ENCODE measurements at regions not wholly inside any gene's neighbourhood (a gene's known extent, or its start where the extent isn't known, plus 50 kb on each side); places are given as distances from the start of the nearest gene placed in this dataset.
"Not testable (repeated sequence)": the region's sequence is repeated elsewhere in the genome, so short reads cannot be mapped to it uniquely, and the experiment has no call there.

DNA sequence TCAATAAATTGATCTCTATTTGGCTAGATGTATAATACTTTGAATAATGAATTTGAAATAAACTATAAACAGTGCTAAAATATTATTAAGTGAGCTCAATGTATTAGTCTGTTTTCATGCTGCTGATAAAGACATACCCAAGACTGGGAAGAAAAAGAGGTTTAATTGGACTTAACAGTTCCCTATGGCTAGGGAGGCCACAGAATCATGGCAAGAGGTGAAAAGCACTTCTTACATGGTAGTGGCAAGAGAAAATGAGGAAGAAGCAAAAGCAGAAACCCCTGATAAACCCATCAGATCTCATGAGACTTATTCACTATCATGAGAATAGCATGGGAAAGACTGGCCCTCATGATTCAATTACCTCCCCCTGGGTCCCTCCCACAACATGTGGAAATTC, 2092.4 kb upstream of the ACO1 start:
- not testable (repeated sequence) for DNase-seq

GRCh38 chr9:30293231-30293630, 2091.2 kb upstream of the ACO1 start:
- DNase-seq = no peak

GRCh38 chr9:30299126-30299780, 2085.2 kb upstream of the ACO1 start:
- DNase-seq = no peak

DNA sequence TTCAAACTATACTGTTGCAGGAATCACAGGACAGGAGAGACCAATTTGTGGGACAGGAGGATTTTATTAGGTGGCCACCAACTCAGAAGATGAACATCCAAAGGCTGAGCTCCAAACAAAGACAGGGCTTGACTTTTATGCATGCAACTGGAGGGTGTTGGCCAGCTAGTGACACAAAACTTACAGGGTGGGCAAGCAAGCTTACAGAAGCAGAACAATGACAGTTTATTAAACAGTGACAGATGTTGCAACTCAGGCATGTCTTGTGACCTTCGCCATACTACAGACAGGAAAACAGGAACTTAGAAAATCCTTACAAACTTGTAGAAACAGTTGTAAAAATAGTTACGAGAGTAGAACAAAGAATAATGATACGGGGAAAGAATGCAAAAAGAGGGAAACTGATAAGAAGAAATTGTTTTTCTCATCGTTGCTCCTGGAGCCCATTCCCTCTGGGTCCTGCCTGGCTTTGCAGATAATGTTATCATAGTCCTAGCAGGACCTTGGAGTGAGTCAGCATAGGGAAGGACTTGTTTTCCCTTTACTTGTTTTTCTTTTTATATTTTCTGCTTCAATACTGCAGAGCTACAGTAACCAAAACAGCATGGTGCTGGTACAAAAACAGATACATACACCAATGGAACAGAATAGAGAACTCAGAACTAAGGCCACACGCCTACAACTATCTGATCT, 2083.0 kb upstream of the ACO1 start:
- DNase-seq = no peak

- DNase-seq = no peak
Measured at GRCh38 chr9:30310711-30311110, 2073.7 kb upstream of the ACO1 start.

GRCh38 chr9:30329431-30329830, 2055.0 kb upstream of the ACO1 start:
- DNase-seq = no peak

DNA sequence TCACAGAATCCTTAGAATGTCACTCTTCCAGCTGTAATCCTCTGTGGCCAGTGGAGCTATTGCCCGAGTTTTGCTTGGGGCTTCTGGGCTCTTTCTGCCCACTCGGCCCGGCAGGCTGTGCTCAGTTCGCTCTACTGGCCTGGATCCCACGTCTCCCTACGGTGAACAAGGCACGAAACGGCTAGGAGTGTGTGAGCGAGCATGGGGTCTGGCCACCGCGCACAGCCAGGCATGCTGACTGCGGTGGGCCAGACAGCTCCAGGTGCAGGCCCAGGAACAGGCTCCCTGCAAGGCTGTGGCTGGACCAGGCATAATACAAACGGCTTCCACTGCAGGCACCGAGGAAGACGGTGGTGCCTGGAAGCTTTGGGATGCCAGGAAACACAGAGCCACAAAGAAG, 2035.5 kb upstream of the ACO1 start:
- no peak for DNase-seq

DNA sequence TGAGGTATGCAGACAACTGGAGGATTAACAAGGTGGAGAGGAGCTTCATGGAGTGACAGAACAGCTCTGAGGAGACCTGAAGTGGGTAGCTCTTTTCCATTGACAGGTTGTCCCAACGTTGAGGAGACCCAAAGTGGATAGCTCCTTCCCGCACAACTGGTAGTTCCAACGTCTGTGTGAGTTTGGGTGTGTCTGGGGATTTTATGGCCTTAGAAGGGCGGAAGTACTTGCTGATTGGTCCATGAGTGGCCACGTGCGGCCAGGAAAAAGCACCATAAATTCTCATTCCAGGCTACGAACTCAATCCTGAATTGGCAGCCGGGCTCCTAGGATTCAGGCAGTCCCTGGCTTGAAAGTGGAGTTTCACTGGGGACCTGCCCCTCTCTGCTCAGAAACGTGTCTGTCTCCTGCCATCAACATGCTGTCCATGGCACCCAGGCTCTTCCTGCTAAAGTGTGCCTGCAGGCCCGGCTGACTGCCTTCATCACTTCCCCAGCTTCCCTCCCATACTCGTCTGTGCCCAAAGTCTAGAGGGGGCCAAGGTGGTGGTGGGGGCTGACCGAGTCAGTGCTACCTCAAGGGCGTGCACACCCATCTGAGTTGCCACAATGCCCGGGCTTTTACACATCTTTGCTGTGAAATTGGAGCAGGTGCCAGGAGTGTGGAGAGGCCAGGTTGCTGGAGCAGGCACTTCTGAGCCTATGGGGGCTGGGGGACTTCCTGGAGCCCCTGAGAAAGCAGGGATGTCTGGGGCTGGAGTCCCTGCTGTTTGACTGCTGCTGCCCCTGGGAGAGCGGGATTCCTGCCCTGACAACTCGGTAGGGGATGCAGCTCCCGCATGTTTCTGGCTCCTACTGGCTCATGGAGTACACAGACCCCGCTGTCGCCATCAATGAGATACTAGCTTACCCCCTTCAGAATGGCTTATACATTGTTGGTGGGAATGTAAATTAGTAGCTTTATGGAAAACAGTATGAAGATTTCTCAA, 2034.6 kb upstream of the ACO1 start:
- no peak for DNase-seq

- DNase-seq = no peak
Measured at GRCh38 chr9:30356221-30356620, 2028.2 kb upstream of the ACO1 start.

- DNase-seq = no peak
Measured at GRCh38 chr9:30362373-30362772, 2022.1 kb upstream of the ACO1 start.

- not testable (repeated sequence) for DNase-seq
Measured at GRCh38 chr9:30366140-30366539, 2018.3 kb upstream of the ACO1 start.

- DNase-seq = no peak
Measured at GRCh38 chr9:30382271-30382670, 2002.2 kb upstream of the ACO1 start.

DNA sequence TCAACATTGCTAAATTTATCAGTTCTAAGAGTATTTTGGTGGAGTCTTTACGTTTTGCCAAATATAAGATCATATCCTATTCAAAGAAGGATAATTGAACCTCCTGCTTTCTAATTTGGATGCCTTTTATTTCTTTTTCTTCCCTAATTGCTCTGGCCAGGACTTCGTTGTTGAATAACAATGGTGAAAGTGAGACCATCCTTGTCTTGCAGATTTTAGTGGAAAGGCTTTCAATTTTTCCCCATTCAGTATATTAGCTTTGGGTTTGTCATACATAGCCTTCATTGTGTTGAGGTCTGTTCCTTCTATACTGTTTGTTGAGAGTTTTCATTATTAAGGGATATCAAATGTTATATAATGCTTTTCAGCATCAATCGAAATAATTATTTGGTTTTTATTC, 1974.2 kb upstream of the ACO1 start:
- no peak for DNase-seq

GRCh38 chr9:30411571-30411970, 1972.9 kb upstream of the ACO1 start:
- no peak for DNase-seq

GRCh38 chr9:30459156-30459555, 1925.3 kb upstream of the ACO1 start:
- DNase-seq = no peak

DNA sequence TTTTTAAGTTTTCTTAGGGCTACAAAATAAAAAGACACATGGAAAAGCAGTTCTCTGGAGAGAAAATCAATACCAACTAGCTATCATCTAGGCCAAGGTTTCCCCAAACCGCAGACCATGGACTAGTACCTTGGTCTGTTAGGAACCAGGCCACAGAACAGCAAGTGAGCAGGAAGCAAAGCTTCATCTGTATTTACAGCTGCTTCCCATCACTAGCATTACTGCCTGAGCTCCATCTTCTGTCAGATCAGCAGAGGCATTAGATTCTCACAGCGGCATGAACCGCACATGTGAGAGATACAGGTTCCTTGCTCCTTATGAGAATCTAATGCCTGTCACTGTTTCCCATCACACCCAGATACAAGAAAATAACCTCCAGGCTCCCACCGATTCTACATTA, 1907.6 kb upstream of the ACO1 start:
- DNase-seq = no peak

DNA sequence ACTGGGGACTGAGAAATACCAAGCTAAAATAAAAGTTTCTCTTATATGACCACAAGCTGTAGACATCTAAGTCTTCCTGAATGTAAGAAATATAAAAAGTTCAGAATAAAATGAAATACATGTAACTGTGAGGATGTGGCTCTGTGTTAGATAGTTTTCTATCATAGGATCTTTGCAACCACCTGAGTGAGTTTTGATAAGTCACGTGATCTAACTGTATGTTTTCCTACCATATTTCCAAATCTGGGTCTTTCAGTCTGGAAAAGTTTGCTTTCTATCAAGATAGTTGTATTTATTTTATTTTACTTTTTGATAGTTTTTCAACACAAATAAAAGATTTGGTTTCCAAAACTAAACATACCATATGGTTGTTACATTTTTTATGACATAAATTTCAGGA, 1905.8 kb upstream of the ACO1 start:
- no peak for DNase-seq

GRCh38 chr9:30482499-30482898, 1901.9 kb upstream of the ACO1 start:
- no peak for DNase-seq

GRCh38 chr9:30484690-30485089, 1899.8 kb upstream of the ACO1 start:
- no peak for DNase-seq

DNA sequence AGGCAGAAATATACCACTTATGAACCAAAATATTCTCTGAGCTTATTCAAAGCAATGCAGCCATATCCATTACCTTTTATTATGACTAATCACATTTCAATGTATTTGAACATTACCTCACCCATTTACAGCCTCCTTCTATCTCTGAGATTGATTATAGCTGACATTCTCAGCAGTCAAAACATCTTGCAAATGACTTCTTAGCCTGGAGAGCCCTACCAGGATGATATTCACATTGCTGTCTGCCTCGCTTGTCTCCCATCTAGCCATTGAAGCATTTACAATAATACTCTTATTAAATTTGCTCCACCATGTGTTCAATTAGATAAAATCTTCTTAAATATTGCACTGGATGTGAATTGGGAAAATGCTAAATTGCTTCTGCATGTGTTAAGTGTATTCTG, 1879.9 kb upstream of the ACO1 start:
- DNase-seq = no peak

GRCh38 chr9:30505311-30505710, 1879.1 kb upstream of the ACO1 start:
- no peak for DNase-seq

GRCh38 chr9:30506749-30507148, 1877.7 kb upstream of the ACO1 start:
- no peak for DNase-seq

- no peak for DNase-seq
Measured at GRCh38 chr9:30507166-30507565, 1877.3 kb upstream of the ACO1 start.

DNA sequence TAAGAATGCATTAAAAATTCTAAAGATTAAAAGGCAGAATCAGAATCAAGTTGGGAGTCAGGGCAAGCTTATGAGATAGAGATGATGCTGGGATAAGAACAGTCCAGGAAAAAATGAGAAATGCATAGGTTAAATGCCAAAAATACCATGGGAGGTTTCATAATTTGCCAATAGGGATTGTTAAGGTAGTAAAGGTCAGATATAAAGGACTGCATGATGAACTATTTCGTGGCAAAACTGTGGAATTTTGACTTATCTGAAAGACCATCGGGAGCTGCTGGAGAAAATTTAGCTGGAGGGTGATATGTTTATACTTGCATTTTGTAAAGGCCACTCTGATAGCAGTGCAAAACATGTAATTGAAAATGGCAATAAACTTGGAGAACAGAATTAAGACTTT, 1872.8 kb upstream of the ACO1 start:
- no peak for DNase-seq
